ENCODE measurements at regions not wholly inside any gene's neighbourhood (a gene's known extent, or its start where the extent isn't known, plus 50 kb on each side); places are given as distances from the start of the nearest gene placed in this dataset.

- Histone ChIP-seq H3K27ac (ENCODE audit: low read depth, low read length) (no peak overlapping the region), H3K9me3 (ENCODE audit: control insufficient read depth in 3 of 3, low read length in 3 of 3) (no peaks in the 10 kb centered on the region), H3K36me3 (ENCODE audit: control insufficient read depth in 3 of 3, insufficient read depth in 3 of 3, low read length in 3 of 3) (no peaks in the 10 kb centered on the region), H3K4me3 (ENCODE audit: low read length in 3 of 3) (no peak overlapping the region), H3K9ac (ENCODE audit: low read depth in 1 of 3, low read length in 3 of 3) (no peak overlapping the region), H3K4me1 (ENCODE audit: control insufficient read depth in 3 of 3, insufficient read depth in 3 of 3, low read length in 3 of 3) (no peaks in the 10 kb centered on the region), H3K27me3 (ENCODE audit: control insufficient read depth in 3 of 3, insufficient read depth in 3 of 3, low read length in 3 of 3) (peaks cover 0 to 35% (median 13%) of the 10 kb centered on the region in 3 donors)
Observed at GRCh38 chr18:78765142-78765541, 214.5 kb upstream of the SALL3 start.

- Histone ChIP-seq H3K9me3 (ENCODE audit: control insufficient read depth in 3 of 3, low read length in 3 of 3) (no peaks in the 10 kb centered on the region), H3K9ac (ENCODE audit: low read depth in 1 of 3, low read length in 3 of 3) (no peak overlapping the region), H3K36me3 (ENCODE audit: control insufficient read depth in 3 of 3, insufficient read depth in 3 of 3, low read length in 3 of 3) (no peaks in the 10 kb centered on the region), H3K4me1 (ENCODE audit: control insufficient read depth in 3 of 3, insufficient read depth in 3 of 3, low read length in 3 of 3) (no peaks in the 10 kb centered on the region), H3K27ac (ENCODE audit: low read depth, low read length) (no peak overlapping the region), H3K4me3 (ENCODE audit: low read length in 3 of 3) (no peak overlapping the region), H3K27me3 (ENCODE audit: control insufficient read depth in 3 of 3, insufficient read depth in 3 of 3, low read length in 3 of 3) (peaks cover 0 to 40% (median 13%) of the 10 kb centered on the region in 3 donors)
Observed at GRCh38 chr18:78765637-78766281, 213.9 kb upstream of the SALL3 start.

- Histone ChIP-seq H3K4me1 (ENCODE audit: control insufficient read depth in 3 of 3, insufficient read depth in 3 of 3, low read length in 3 of 3) (no peaks in the 10 kb centered on the region), H3K27ac (ENCODE audit: low read depth, low read length) (no peak overlapping the region), H3K27me3 (ENCODE audit: control insufficient read depth in 3 of 3, insufficient read depth in 3 of 3, low read length in 3 of 3) (peaks cover 0 to 49% (median 13%) of the 10 kb centered on the region in 3 donors), H3K9ac (ENCODE audit: low read depth in 1 of 3, low read length in 3 of 3) (no peak overlapping the region), H3K9me3 (ENCODE audit: control insufficient read depth in 3 of 3, low read length in 3 of 3) (no peaks in the 10 kb centered on the region), H3K36me3 (ENCODE audit: control insufficient read depth in 3 of 3, insufficient read depth in 3 of 3, low read length in 3 of 3) (no peaks in the 10 kb centered on the region), H3K4me3 (ENCODE audit: low read length in 3 of 3) (no peak overlapping the region)
Observed at GRCh38 chr18:78766651-78767533, 212.7 kb upstream of the SALL3 start.

GRCh38 chr18:78767648-78768071 lies 212.0 kb upstream of the SALL3 start:
- Histone ChIP-seq H3K4me1 (ENCODE audit: control insufficient read depth in 3 of 3, insufficient read depth in 3 of 3, low read length in 3 of 3) (no peaks in the 10 kb centered on the region), H3K9me3 (ENCODE audit: control insufficient read depth in 3 of 3, low read length in 3 of 3) (no peaks in the 10 kb centered on the region), H3K36me3 (ENCODE audit: control insufficient read depth in 3 of 3, insufficient read depth in 3 of 3, low read length in 3 of 3) (no peaks in the 10 kb centered on the region), H3K27me3 (ENCODE audit: control insufficient read depth in 3 of 3, insufficient read depth in 3 of 3, low read length in 3 of 3) (peaks cover 0 to 55% (median 13%) of the 10 kb centered on the region in 3 donors), H3K4me3 (ENCODE audit: low read length in 3 of 3) (no peak overlapping the region), H3K9ac (ENCODE audit: low read depth in 1 of 3, low read length in 3 of 3) (no peak overlapping the region), H3K27ac (ENCODE audit: low read depth, low read length) (no peak overlapping the region)

GRCh38 chr18:78768221-78768620 lies 211.4 kb upstream of the SALL3 start:
- no peak overlapping the region for H3K27ac ChIP-seq (ENCODE audit: low read depth, low read length)
- peaks cover 0 to 57% (median 13%) of the 10 kb centered on the region in 3 donors for H3K27me3 ChIP-seq (ENCODE audit: control insufficient read depth in 3 of 3, insufficient read depth in 3 of 3, low read length in 3 of 3)
- no peak overlapping the region for H3K9ac ChIP-seq (ENCODE audit: low read depth in 1 of 3, low read length in 3 of 3)
- H3K9me3 ChIP-seq (ENCODE audit: control insufficient read depth in 3 of 3, low read length in 3 of 3): no peaks in the 10 kb centered on the region
- no peak overlapping the region for H3K4me3 ChIP-seq (ENCODE audit: low read length in 3 of 3)
- H3K36me3 ChIP-seq (ENCODE audit: control insufficient read depth in 3 of 3, insufficient read depth in 3 of 3, low read length in 3 of 3): no peaks in the 10 kb centered on the region
- H3K4me1 ChIP-seq (ENCODE audit: control insufficient read depth in 3 of 3, insufficient read depth in 3 of 3, low read length in 3 of 3): no peaks in the 10 kb centered on the region

- Histone ChIP-seq H3K27me3 (ENCODE audit: control insufficient read depth in 3 of 3, insufficient read depth in 3 of 3, low read length in 3 of 3) (peaks cover 0 to 57% (median 15%) of the 10 kb centered on the region in 3 donors), H3K27ac (ENCODE audit: low read depth, low read length) (no peak overlapping the region), H3K9ac (ENCODE audit: low read depth in 1 of 3, low read length in 3 of 3) (no peak overlapping the region), H3K9me3 (ENCODE audit: control insufficient read depth in 3 of 3, low read length in 3 of 3) (no peaks in the 10 kb centered on the region), H3K4me1 (ENCODE audit: control insufficient read depth in 3 of 3, insufficient read depth in 3 of 3, low read length in 3 of 3) (no peaks in the 10 kb centered on the region), H3K36me3 (ENCODE audit: control insufficient read depth in 3 of 3, insufficient read depth in 3 of 3, low read length in 3 of 3) (no peaks in the 10 kb centered on the region), H3K4me3 (ENCODE audit: low read length in 3 of 3) (no peak overlapping the region)
Observed at GRCh38 chr18:78768656-78769501, 210.7 kb upstream of the SALL3 start.

- Histone ChIP-seq H3K9me3 (ENCODE audit: control insufficient read depth in 3 of 3, low read length in 3 of 3) (no peaks in the 10 kb centered on the region), H3K4me1 (ENCODE audit: control insufficient read depth in 3 of 3, insufficient read depth in 3 of 3, low read length in 3 of 3) (no peaks in the 10 kb centered on the region), H3K9ac (ENCODE audit: low read depth in 1 of 3, low read length in 3 of 3) (no peak overlapping the region), H3K27ac (ENCODE audit: low read depth, low read length) (no peak overlapping the region), H3K27me3 (ENCODE audit: control insufficient read depth in 3 of 3, insufficient read depth in 3 of 3, low read length in 3 of 3) (peaks cover 0 to 60% (median 16%) of the 10 kb centered on the region in 3 donors), H3K36me3 (ENCODE audit: control insufficient read depth in 3 of 3, insufficient read depth in 3 of 3, low read length in 3 of 3) (no peaks in the 10 kb centered on the region), H3K4me3 (ENCODE audit: low read length in 3 of 3) (no peak overlapping the region)
Observed at GRCh38 chr18:78769502-78770105, 210.0 kb upstream of the SALL3 start.

GRCh38 chr18:78770139-78770822 lies 209.3 kb upstream of the SALL3 start:
- Histone ChIP-seq H3K4me3 (ENCODE audit: low read length in 3 of 3) (no peak overlapping the region), H3K27me3 (ENCODE audit: control insufficient read depth in 3 of 3, insufficient read depth in 3 of 3, low read length in 3 of 3) (peaks cover 0 to 58% (median 16%) of the 10 kb centered on the region in 3 donors), H3K36me3 (ENCODE audit: control insufficient read depth in 3 of 3, insufficient read depth in 3 of 3, low read length in 3 of 3) (no peaks in the 10 kb centered on the region), H3K4me1 (ENCODE audit: control insufficient read depth in 3 of 3, insufficient read depth in 3 of 3, low read length in 3 of 3) (no peaks in the 10 kb centered on the region), H3K27ac (ENCODE audit: low read depth, low read length) (no peak overlapping the region), H3K9me3 (ENCODE audit: control insufficient read depth in 3 of 3, low read length in 3 of 3) (no peaks in the 10 kb centered on the region), H3K9ac (ENCODE audit: low read depth in 1 of 3, low read length in 3 of 3) (no peak overlapping the region)

GRCh38 chr18:78770823-78771139 lies 208.8 kb upstream of the SALL3 start:
- Histone ChIP-seq H3K4me1 (ENCODE audit: control insufficient read depth in 3 of 3, insufficient read depth in 3 of 3, low read length in 3 of 3) (no peaks in the 10 kb centered on the region), H3K36me3 (ENCODE audit: control insufficient read depth in 3 of 3, insufficient read depth in 3 of 3, low read length in 3 of 3) (no peaks in the 10 kb centered on the region), H3K9ac (ENCODE audit: low read depth in 1 of 3, low read length in 3 of 3) (no peak overlapping the region), H3K27me3 (ENCODE audit: control insufficient read depth in 3 of 3, insufficient read depth in 3 of 3, low read length in 3 of 3) (peaks cover 0 to 54% (median 16%) of the 10 kb centered on the region in 3 donors), H3K9me3 (ENCODE audit: control insufficient read depth in 3 of 3, low read length in 3 of 3) (no peaks in the 10 kb centered on the region), H3K27ac (ENCODE audit: low read depth, low read length) (no peak overlapping the region), H3K4me3 (ENCODE audit: low read length in 3 of 3) (no peak overlapping the region)
